Stimulated activated naive CD4-positive, alpha-beta T cell treated with Interleukin-2 at 50 U/mL for 16 hours (primary cell): ENCODE measurements at regions not wholly inside any gene's neighbourhood (a gene's known extent, or its start where the extent isn't known, plus 50 kb on each side); places are given as distances from the start of the nearest gene placed in this dataset.
"Not testable (repeated sequence)": the region's sequence is repeated elsewhere in the genome, so short reads cannot be mapped to it uniquely, and the experiment has no call there.

Experiments
- DNase-seq: peaks from one replicate; lab custom pipeline; 2025; lab: John Stamatoyannopoulos, UW

- no peak for DNase-seq
Observed at GRCh38 chr2:109690822-109691541, 76.8 kb downstream of the SOWAHC start.

- no peak for DNase-seq
Observed at GRCh38 chr2:109692013-109692743, 78.0 kb downstream of the SOWAHC start.

- DNase-seq: not testable (repeated sequence)
Observed at GRCh38 chr2:109692831-109693230, 78.7 kb downstream of the SOWAHC start.

GRCh38 chr2:109693292-109693691, 79.1 kb downstream of the SOWAHC start:
- peak; percentile 3 for DNase-seq

GRCh38 chr2:109694190-109694589, 80.0 kb downstream of the SOWAHC start:
- DNase-seq: no peak

GRCh38 chr2:109695290-109695689, 81.1 kb downstream of the SOWAHC start:
- no peak for DNase-seq

GRCh38 chr2:109699646-109700045, 85.5 kb downstream of the SOWAHC start:
- no peak for DNase-seq

- no peak for DNase-seq
Observed at GRCh38 chr2:109700680-109701274, 86.6 kb downstream of the SOWAHC start.

- no peak for DNase-seq
Observed at GRCh38 chr2:109701362-109701761, 87.2 kb downstream of the SOWAHC start.

GRCh38 chr2:109702250-109702985, 88.3 kb downstream of the SOWAHC start:
- no peak for DNase-seq

- DNase-seq: no peak
Observed at GRCh38 chr2:109703077-109703476, 88.9 kb downstream of the SOWAHC start.

GRCh38 chr2:109703798-109704197, 89.6 kb downstream of the SOWAHC start:
- no peak for DNase-seq

- DNase-seq: no peak
Observed at GRCh38 chr2:109707281-109708147, 86.6 kb upstream of the RGPD5 start.

GRCh38 chr2:109710505-109711229, 83.4 kb upstream of the RGPD5 start:
- DNase-seq: no peak

GRCh38 chr2:109711230-109712122, 82.6 kb upstream of the RGPD5 start:
- no peak for DNase-seq

GRCh38 chr2:109712123-109712449, 82.0 kb upstream of the RGPD5 start:
- DNase-seq: no peak

GRCh38 chr2:109712746-109713145, 81.4 kb upstream of the RGPD5 start:
- no peak for DNase-seq

- no peak for DNase-seq
Observed at GRCh38 chr2:109715313-109715805, 78.7 kb upstream of the RGPD5 start.

GRCh38 chr2:109716596-109716995, 77.5 kb upstream of the RGPD5 start:
- DNase-seq: not testable (repeated sequence)

GRCh38 chr2:109718139-109718538, 76.0 kb upstream of the RGPD5 start:
- DNase-seq: no peak
